ENCODE measurements at regions not wholly inside any gene's neighbourhood (a gene's known extent, or its start where the extent isn't known, plus 50 kb on each side); places are given as distances from the start of the nearest gene placed in this dataset.
A peak's percentile ranks its signal among the peaks of the same experiment; 100 is the strongest.

DNA sequence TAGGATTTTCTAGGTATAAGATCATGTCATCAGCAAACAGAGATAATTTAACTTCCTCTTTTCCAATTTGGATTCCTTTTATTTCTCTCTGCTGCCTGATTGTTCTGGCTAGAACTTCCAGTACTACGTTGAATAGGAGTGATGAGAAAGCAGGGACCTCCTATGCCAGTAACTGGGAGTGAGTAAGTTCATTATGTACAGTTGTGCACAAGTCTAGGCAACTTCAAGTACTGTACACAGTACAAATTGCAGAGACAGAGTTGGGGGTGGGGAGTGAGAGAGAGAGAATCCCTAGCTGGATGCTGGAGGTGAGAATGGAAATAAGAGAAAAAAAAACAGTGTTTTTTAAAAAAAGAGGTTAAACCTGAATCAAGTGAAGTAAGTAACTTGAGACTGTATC, 210.2 kb downstream of the MMUT start:
- no peaks in the 10 kb centered on the region for H3K36me3 ChIP-seq (ENCODE audit: low read depth, low read length)
- H3K9me3 ChIP-seq (ENCODE audit: low read length): no peaks in the 10 kb centered on the region
- no peaks in the 10 kb centered on the region for H4K20me1 ChIP-seq (ENCODE audit: low read length)
- H3K4me1 ChIP-seq (ENCODE audit: insufficient read depth, low read length): no peaks in the 10 kb centered on the region
- no peak overlapping the region for H3K4me3 ChIP-seq (ENCODE audit: low read length)
- no peak for TF ChIP-seq EZH2 (IDR thresholded peaks at IDR 0.05; ENCODE audit: low read length, unreplicated experiment)
- TF ChIP-seq, protein P1, sequence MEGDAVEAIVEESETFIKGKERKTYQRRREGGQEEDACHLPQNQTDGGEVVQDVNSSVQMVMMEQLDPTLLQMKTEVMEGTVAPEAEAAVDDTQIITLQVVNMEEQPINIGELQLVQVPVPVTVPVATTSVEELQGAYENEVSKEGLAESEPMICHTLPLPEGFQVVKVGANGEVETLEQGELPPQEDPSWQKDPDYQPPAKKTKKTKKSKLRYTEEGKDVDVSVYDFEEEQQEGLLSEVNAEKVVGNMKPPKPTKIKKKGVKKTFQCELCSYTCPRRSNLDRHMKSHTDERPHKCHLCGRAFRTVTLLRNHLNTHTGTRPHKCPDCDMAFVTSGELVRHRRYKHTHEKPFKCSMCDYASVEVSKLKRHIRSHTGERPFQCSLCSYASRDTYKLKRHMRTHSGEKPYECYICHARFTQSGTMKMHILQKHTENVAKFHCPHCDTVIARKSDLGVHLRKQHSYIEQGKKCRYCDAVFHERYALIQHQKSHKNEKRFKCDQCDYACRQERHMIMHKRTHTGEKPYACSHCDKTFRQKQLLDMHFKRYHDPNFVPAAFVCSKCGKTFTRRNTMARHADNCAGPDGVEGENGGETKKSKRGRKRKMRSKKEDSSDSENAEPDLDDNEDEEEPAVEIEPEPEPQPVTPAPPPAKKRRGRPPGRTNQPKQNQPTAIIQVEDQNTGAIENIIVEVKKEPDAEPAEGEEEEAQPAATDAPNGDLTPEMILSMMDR (conservative IDR thresholded peaks at IDR 0.05; ENCODE audit: low read depth, low read length): no peak
- no peak for TF ChIP-seq EZH2phosphoT487 (IDR thresholded peaks at IDR 0.05; ENCODE audit: borderline replicate concordance, low read length)
- H3K79me2 ChIP-seq (ENCODE audit: low read length): no peaks in the 10 kb centered on the region
- BruUV-seq (replicated peaks): no TSS peak
- CTCF ChIA-PET: no interaction called here
- intact Hi-C loops (cut with micrococcal nuclease): no loop called here
- no peak overlapping the region for H3K4me2 ChIP-seq (ENCODE audit: low read length)
- H2AFZ ChIP-seq (ENCODE audit: low read length): no peak overlapping the region
- no peaks in the 10 kb centered on the region for H3K27me3 ChIP-seq (ENCODE audit: low read length)
- no peaks in the 10 kb centered on the region for H3F3A ChIP-seq (ENCODE audit: low read length, unreplicated experiment)
- H3K9ac ChIP-seq (ENCODE audit: low read length): no peak overlapping the region
- no peaks in the 10 kb centered on the region for H3K9me2 ChIP-seq (replicated peaks; ENCODE audit: low read length)
- H3K27ac ChIP-seq (ENCODE audit: low read length): no peak overlapping the region
- ATAC-seq (no peak), DNase-seq (no peak)
- POLR2A ChIA-PET (ENCODE audit: unreplicated experiment): no interaction called here

DNA sequence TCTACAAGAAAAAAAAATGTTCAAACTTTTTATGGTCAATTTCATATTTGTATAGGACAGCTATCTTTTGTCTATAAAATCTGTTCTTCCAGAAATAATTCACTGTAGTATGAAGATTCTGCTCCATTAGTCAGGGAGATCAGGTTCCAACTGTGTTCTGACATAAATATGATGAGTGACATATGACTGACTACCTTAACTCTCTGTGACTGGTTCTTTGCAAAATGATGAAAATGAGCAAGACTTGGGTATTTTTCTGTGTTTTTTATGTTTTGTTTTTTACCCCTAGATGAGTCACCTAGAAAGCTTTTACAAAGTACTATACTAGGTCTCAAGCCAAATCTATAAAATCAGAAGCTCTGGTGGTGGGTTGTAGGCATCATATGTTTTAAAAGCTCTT, 229.6 kb downstream of the MMUT start:
- intact Hi-C loops (cut with micrococcal nuclease): no loop called here
- POLR2A ChIA-PET (ENCODE audit: unreplicated experiment): interaction anchor here (0.6 kb wide), 1 partner anchor 73 kb away, joined by 3 read pairs; no protein-coding TSS in a partner anchor

DNA sequence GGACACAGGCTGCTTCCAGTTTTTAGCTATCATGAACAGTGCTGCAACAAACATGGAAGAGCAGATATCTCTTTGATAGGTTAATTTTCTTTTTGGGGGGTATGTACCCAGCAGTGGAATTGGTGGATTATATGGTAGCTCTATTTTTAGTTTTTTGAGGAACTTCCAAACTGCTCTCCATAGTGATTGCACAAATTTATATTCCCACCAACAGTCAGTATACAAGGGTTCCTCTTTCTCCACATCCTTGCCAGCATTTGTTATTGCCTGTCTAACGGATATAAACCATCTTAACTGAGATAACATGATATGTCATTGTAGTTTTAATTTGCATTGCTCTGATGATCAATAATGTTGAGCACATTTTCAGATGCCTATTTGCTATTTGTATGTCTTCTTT, 237.6 kb downstream of the MMUT start:
- Histone ChIP-seq H3K9ac (ENCODE audit: low read length) (no peak overlapping the region), H3K36me3 (ENCODE audit: low read depth, low read length) (no peaks in the 10 kb centered on the region), H3K4me3 (ENCODE audit: low read length) (no peak overlapping the region), H3K4me1 (ENCODE audit: insufficient read depth, low read length) (no peaks in the 10 kb centered on the region), H2AFZ (ENCODE audit: low read length) (no peak overlapping the region), H3K27ac (ENCODE audit: low read length) (no peak overlapping the region), H3K9me2 (replicated peaks; ENCODE audit: low read length) (no peaks in the 10 kb centered on the region), H3F3A (ENCODE audit: low read length, unreplicated experiment) (no peaks in the 10 kb centered on the region), H4K20me1 (ENCODE audit: low read length) (no peaks in the 10 kb centered on the region), H3K27me3 (ENCODE audit: low read length) (no peaks in the 10 kb centered on the region), H3K4me2 (ENCODE audit: low read length) (no peak overlapping the region), H3K9me3 (ENCODE audit: low read length) (no peaks in the 10 kb centered on the region), H3K79me2 (ENCODE audit: low read length) (no peaks in the 10 kb centered on the region)
- CTCF ChIA-PET: no interaction called here
- no peak for ATAC-seq
- no peak for TF ChIP-seq EZH2phosphoT487 (IDR thresholded peaks at IDR 0.05; ENCODE audit: borderline replicate concordance, low read length)
- TF ChIP-seq, protein P1 (conservative IDR thresholded peaks at IDR 0.05; ENCODE audit: low read depth, low read length): no peak
- TF ChIP-seq EZH2 (IDR thresholded peaks at IDR 0.05; ENCODE audit: low read length, unreplicated experiment): no peak
- DNase-seq: no peak
- POLR2A ChIA-PET (ENCODE audit: unreplicated experiment): no interaction called here
- intact Hi-C loops (cut with micrococcal nuclease): no loop called here
- BruUV-seq (replicated peaks): no TSS peak

More for the DNA sequence above, 229.6 kb downstream of the MMUT start:
- no peaks in the 10 kb centered on the region for H3K9me2 ChIP-seq (replicated peaks; ENCODE audit: low read length)
- no peak overlapping the region for H2AFZ ChIP-seq (ENCODE audit: low read length)
- TF ChIP-seq EZH2 (IDR thresholded peaks at IDR 0.05; ENCODE audit: low read length, unreplicated experiment) (no peak), EZH2phosphoT487 (IDR thresholded peaks at IDR 0.05; ENCODE audit: borderline replicate concordance, low read length) (no peak)
- BruUV-seq (replicated peaks): no TSS peak
- H3K36me3 ChIP-seq (ENCODE audit: low read depth, low read length): no peaks in the 10 kb centered on the region
- ATAC-seq (peak; percentile 92), DNase-seq (peak; percentile 57)
- H3K9ac ChIP-seq (ENCODE audit: low read length): no peak overlapping the region
- H3K4me3 ChIP-seq (ENCODE audit: low read length): no peak overlapping the region
- H3F3A ChIP-seq (ENCODE audit: low read length, unreplicated experiment): no peaks in the 10 kb centered on the region
- H3K4me2 ChIP-seq (ENCODE audit: low read length): no peak overlapping the region
- no peaks in the 10 kb centered on the region for H3K79me2 ChIP-seq (ENCODE audit: low read length)
- CTCF ChIA-PET: no interaction called here
- H3K4me1 ChIP-seq (ENCODE audit: insufficient read depth, low read length): peaks cover 7% of the 10 kb centered on the region; the same call in 1 of the 2 replicates
- H4K20me1 ChIP-seq (ENCODE audit: low read length): no peaks in the 10 kb centered on the region
- H3K27me3 ChIP-seq (ENCODE audit: low read length): no peaks in the 10 kb centered on the region
- H3K9me3 ChIP-seq (ENCODE audit: low read length): no peaks in the 10 kb centered on the region
- H3K27ac ChIP-seq (ENCODE audit: low read length): peak overlapping the region; percentile 10; the same call in 1 of the 2 replicates

Data from PC-3 (cell line).